NT2/D1 (cell line): ENCODE measurements at regions not wholly inside any gene's neighbourhood (a gene's known extent, or its start where the extent isn't known, plus 50 kb on each side); places are given as distances from the start of the nearest gene placed in this dataset.

ENCODE experiments used
- YY1 ChIP-seq: IDR thresholded peaks from 2 replicates; pipeline ENCODE4 v1.6.1; 2011; ENCODE audit not compliant: insufficient read length, insufficient read depth
- ZNF274 ChIP-seq: IDR thresholded peaks from 2 replicates; pipeline ENCODE4 v1.6.1; 2011; ENCODE audit warnings: mild to moderate bottlenecking, low read depth, low read length

GRCh38 chr16:86059253-86060171, 160.6 kb downstream of the IRF8 start:
- TF ChIP-seq ZNF274: no peak
- TF ChIP-seq YY1: no peak
